ENCODE measurements at regions not wholly inside any gene's neighbourhood (a gene's known extent, or its start where the extent isn't known, plus 50 kb on each side); places are given as distances from the start of the nearest gene placed in this dataset.

DNA sequence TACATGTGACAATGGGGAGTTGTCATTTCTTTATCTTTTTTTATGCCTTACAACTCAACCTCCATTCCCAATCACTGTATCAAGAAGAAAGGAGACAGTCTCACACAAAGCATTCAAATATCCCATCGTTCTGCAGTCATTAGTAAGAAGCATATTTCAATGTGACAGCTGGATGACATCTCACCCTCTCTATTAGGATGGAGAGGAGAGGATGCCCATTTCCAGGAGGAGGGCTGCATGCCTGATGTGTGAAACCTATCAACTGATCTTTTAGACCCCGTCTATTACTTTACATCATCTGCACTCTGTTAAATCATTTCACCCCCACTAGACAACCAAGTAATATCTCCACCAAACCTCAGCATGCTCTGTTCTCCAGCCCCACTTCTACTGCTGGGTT, 292.7 kb upstream of the CHAC2 start:
- no peak overlapping the region for H3K4me2 ChIP-seq
- no peaks in the 10 kb centered on the region for H3F3A ChIP-seq (replicated peaks; ENCODE audit: low read depth)
- Mint-ChIP-seq H3K4me3 (no peak overlapping the region), H3K9me3 (no peaks in the 10 kb centered on the region), H3K36me3 (ENCODE audit: low read depth) (no peaks in the 10 kb centered on the region), H3K27ac (no peak overlapping the region), H3K4me1 (no peaks in the 10 kb centered on the region), H3K27me3 (ENCODE audit: insufficient read depth, low read depth, poor library complexity) (no peaks in the 10 kb centered on the region)
- no peak for DNase-seq (ENCODE audit: low spot score)
- no peak overlapping the region; the same call in 1 of the 2 replicates for H2AFZ ChIP-seq
- ATAC-seq, result no peak
- peaks cover 7% of the 10 kb centered on the region; the same call in 1 of the 2 replicates for H3K9me2 ChIP-seq (ENCODE audit: insufficient read depth)
- no peaks in the 10 kb centered on the region for H3K79me2 ChIP-seq (replicated peaks; ENCODE audit: insufficient read depth)
- TF ChIP-seq JUNB (IDR thresholded peaks at IDR 0.05; ENCODE audit: unreplicated experiment) (no peak), CTCF (conservative IDR thresholded peaks at IDR 0.05; ENCODE audit: low read depth in 2 of 2) (no peak), ZNF462 (CRISPR knock-in tag; IDR thresholded peaks at IDR 0.05) (no peak), EZH2 (IDR thresholded peaks at IDR 0.05; ENCODE audit: low read depth, unreplicated experiment) (no peak), CREB1 (CRISPR knock-in tag; IDR thresholded peaks at IDR 0.05; ENCODE audit: low read depth) (no peak), EZH2phosphoT487 (IDR thresholded peaks at IDR 0.05; ENCODE audit: unreplicated experiment) (no peak), NANOG (IDR thresholded peaks at IDR 0.05; ENCODE audit: borderline replicate concordance) (no peak), ZNF331 (CRISPR knock-in tag; IDR thresholded peaks at IDR 0.05; ENCODE audit: low read depth) (no peak), ZNF114 (CRISPR knock-in tag; IDR thresholded peaks at IDR 0.05) (no peak), STAT1 (IDR thresholded peaks at IDR 0.05; ENCODE audit: unreplicated experiment) (no peak), POLR2AphosphoS5 (IDR thresholded peaks at IDR 0.05; ENCODE audit: low read depth) (no peak)
- TF ChIP-seq, protein P1, sequence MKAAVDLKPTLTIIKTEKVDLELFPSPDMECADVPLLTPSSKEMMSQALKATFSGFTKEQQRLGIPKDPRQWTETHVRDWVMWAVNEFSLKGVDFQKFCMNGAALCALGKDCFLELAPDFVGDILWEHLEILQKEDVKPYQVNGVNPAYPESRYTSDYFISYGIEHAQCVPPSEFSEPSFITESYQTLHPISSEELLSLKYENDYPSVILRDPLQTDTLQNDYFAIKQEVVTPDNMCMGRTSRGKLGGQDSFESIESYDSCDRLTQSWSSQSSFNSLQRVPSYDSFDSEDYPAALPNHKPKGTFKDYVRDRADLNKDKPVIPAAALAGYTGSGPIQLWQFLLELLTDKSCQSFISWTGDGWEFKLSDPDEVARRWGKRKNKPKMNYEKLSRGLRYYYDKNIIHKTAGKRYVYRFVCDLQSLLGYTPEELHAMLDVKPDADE (IDR thresholded peaks at IDR 0.05), result no peak
- TF ChIP-seq, protein P2, sequence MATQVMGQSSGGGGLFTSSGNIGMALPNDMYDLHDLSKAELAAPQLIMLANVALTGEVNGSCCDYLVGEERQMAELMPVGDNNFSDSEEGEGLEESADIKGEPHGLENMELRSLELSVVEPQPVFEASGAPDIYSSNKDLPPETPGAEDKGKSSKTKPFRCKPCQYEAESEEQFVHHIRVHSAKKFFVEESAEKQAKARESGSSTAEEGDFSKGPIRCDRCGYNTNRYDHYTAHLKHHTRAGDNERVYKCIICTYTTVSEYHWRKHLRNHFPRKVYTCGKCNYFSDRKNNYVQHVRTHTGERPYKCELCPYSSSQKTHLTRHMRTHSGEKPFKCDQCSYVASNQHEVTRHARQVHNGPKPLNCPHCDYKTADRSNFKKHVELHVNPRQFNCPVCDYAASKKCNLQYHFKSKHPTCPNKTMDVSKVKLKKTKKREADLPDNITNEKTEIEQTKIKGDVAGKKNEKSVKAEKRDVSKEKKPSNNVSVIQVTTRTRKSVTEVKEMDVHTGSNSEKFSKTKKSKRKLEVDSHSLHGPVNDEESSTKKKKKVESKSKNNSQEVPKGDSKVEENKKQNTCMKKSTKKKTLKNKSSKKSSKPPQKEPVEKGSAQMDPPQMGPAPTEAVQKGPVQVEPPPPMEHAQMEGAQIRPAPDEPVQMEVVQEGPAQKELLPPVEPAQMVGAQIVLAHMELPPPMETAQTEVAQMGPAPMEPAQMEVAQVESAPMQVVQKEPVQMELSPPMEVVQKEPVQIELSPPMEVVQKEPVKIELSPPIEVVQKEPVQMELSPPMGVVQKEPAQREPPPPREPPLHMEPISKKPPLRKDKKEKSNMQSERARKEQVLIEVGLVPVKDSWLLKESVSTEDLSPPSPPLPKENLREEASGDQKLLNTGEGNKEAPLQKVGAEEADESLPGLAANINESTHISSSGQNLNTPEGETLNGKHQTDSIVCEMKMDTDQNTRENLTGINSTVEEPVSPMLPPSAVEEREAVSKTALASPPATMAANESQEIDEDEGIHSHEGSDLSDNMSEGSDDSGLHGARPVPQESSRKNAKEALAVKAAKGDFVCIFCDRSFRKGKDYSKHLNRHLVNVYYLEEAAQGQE (IDR thresholded peaks at IDR 0.05; ENCODE audit: unreplicated experiment), result no peak
- H3K36me3 ChIP-seq (ENCODE audit: insufficient read depth), result no peaks in the 10 kb centered on the region
- H4K20me1 ChIP-seq (replicated peaks; ENCODE audit: insufficient read depth), result no peaks in the 10 kb centered on the region
- no peaks in the 10 kb centered on the region for H3K27me3 ChIP-seq (ENCODE audit: insufficient read depth)
- no peak overlapping the region for H3K27ac ChIP-seq (ENCODE audit: low read depth)
- no peaks in the 10 kb centered on the region for H3K4me1 ChIP-seq (ENCODE audit: insufficient read depth)
- H3K4me3 ChIP-seq, result no peak overlapping the region

All from GM23338 (cell line).